HUES64 (cell line): ENCODE measurements at regions not wholly inside any gene's neighbourhood (a gene's known extent, or its start where the extent isn't known, plus 50 kb on each side); places are given as distances from the start of the nearest gene placed in this dataset.

Source experiments
- H3K27ac ChIP-seq: 2 replicates; pipeline ENCODE4 v1.7.0; 2013; ENCODE audit warnings: low read depth, low read length, inconsistent platforms
- H3K27me3 ChIP-seq: 2 replicates; pipeline ENCODE4 v1.6.1; 2013; ENCODE audit warnings: mild to moderate bottlenecking, low read length; ENCODE audit not compliant: insufficient read depth
- H3K36me3 ChIP-seq: 2 replicates; pipeline ENCODE4 v1.6.1; 2013; ENCODE audit warnings: mild to moderate bottlenecking, low read length; ENCODE audit not compliant: insufficient read depth
- H3K4me1 ChIP-seq: 2 replicates; pipeline ENCODE4 v1.6.1; 2013; ENCODE audit warnings: mild to moderate bottlenecking, low read length, moderate library complexity; ENCODE audit not compliant: insufficient read depth
- H3K4me3 ChIP-seq: 2 replicates; pipeline ENCODE4 v1.5.1; 2013; ENCODE audit warnings: mild to moderate bottlenecking, low read length, moderate library complexity
- H3K9ac ChIP-seq: 2 replicates; pipeline ENCODE4 v1.6.1; 2013; ENCODE audit warnings: mild to moderate bottlenecking, low read depth, low read length
- H3K9me3 ChIP-seq: 2 replicates; pipeline ENCODE4 v1.6.1; 2013; ENCODE audit warnings: low read depth, low read length; ENCODE audit not compliant: insufficient read depth
- WGBS: fragments of 150-250, 120-280 bp; methylation state at CpG from one replicate; pipeline ENCODE4 v1.1.7; 2013; ENCODE audit warnings: missing lambda C conversion rate; 5-methylcytosine and 5-hydroxymethylcytosine counted together

DNA sequence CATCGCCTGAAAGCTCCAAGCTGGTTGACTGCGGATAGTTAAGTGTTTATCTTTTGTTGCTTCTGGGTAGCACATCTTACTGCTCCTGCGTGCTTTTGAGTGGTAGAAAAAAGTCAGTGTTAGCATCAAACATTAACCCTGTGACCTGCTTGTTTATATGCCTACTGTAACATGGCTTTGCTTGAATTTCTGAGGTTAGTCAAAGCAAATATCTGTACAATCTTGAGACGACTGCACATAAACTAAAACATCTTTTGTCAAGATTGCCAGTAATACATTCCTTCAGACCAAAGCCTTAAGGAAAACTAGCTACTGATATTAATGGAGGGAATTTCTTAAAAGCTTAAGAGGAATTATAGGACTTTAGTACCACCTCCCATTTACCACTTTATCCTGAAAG lies 163.7 kb downstream of the BAMBI start:
- peaks cover 7% of the 10 kb centered on the region; the same call in 1 of the 2 replicates for H3K9me3 ChIP-seq
- 96% methylated on average over 4 of the region's 4 CpGs for WGBS
- H3K9ac ChIP-seq: no peak overlapping the region
- no peak overlapping the region for H3K27ac ChIP-seq
- no peaks in the 10 kb centered on the region for H3K4me1 ChIP-seq
- no peaks in the 10 kb centered on the region for H3K27me3 ChIP-seq
- no peak overlapping the region for H3K4me3 ChIP-seq
- H3K36me3 ChIP-seq: no peaks in the 10 kb centered on the region

DNA sequence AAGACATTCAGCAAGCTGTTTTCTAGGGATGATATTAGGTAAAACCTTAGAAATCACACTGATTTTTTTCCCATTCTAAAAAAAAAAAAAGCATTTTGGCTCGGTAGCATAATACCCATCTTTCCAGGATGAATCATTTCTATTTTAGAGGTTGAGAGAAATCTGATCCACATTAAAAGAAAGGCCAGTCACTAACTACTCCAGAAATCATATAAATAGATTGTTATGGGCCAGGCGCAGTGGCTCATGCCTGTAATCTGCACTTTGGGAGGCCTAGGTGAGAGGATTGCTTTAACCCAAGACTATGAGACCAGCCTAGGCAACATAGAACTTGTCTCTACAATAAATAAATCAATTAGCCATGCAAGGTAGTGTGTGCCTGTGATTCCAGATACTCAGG lies 164.3 kb downstream of the BAMBI start:
- Histone ChIP-seq H3K4me1 (no peaks in the 10 kb centered on the region), H3K27ac (no peak overlapping the region), H3K9me3 (peaks cover 7% of the 10 kb centered on the region; the same call in 1 of the 2 replicates), H3K36me3 (no peaks in the 10 kb centered on the region), H3K4me3 (no peak overlapping the region), H3K9ac (no peak overlapping the region), H3K27me3 (no peaks in the 10 kb centered on the region)
- 88% methylated on average over 1 of the region's 2 CpGs for WGBS

DNA sequence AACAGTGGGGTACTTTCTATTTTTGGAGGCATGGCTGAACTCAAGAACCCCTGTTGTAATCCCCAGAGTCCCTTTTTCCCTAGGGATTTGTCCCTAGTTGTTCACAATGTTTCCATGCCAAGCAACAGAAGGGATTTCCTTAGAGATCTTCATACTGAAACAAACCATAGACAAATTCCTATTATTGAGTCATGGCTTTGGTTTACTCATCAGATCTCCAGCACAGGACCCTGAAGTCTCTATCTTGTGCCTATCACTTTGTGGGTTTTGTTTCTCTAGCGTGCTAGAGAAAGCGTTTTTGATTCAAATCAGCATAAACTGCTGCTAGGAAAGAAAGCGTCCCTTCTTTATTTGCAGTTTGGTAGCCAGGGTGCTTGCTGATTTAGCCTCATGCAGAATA lies 165.0 kb downstream of the BAMBI start:
- H3K27ac ChIP-seq: no peak overlapping the region
- no peak overlapping the region for H3K4me3 ChIP-seq
- whole genome bisulfite sequencing: 86% methylated on average over 3 of the region's 3 CpGs
- H3K9me3 ChIP-seq: peaks cover 7% of the 10 kb centered on the region; the same call in 1 of the 2 replicates
- no peaks in the 10 kb centered on the region for H3K36me3 ChIP-seq
- H3K4me1 ChIP-seq: no peaks in the 10 kb centered on the region
- H3K9ac ChIP-seq: no peak overlapping the region
- no peaks in the 10 kb centered on the region for H3K27me3 ChIP-seq

DNA sequence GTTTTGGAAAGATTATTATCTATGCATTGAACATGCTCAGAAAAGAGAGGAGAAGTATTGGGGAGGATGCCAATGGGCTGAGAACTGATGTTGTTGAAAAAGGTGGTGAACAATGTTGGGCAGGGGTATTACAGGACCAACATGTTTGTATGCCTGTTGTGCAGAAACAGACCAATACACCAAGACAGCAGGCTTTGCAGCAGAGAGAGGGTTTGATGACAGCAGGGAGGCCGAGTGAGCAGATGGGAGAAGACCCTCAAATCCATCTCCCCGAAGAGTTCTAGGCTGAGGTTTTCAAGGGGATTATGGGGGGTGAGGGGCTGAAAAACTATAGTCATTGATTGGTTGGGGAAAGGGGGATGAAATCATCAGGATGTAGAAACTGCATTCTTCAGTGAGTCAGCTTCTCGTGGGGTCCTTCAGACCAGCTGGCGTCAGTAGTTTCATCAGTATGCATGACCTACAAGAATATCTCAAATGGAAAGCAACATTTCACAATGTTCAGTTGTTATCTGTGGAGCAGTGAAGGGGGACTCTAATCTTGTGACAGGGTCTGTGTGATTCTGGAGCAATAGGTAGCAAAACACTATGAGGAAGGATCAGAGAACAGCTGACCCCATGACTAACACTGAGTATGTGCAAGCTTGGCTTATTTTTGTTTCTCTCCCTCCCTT lies 167.8 kb downstream of the BAMBI start:
- Histone ChIP-seq H3K4me3 (no peak overlapping the region), H3K27ac (no peak overlapping the region), H3K9me3 (peaks cover 7% of the 10 kb centered on the region; the same call in 1 of the 2 replicates), H3K4me1 (no peaks in the 10 kb centered on the region), H3K9ac (no peak overlapping the region), H3K36me3 (no peaks in the 10 kb centered on the region), H3K27me3 (no peaks in the 10 kb centered on the region)
- 88% methylated on average over 4 of the region's 4 CpGs for WGBS

DNA sequence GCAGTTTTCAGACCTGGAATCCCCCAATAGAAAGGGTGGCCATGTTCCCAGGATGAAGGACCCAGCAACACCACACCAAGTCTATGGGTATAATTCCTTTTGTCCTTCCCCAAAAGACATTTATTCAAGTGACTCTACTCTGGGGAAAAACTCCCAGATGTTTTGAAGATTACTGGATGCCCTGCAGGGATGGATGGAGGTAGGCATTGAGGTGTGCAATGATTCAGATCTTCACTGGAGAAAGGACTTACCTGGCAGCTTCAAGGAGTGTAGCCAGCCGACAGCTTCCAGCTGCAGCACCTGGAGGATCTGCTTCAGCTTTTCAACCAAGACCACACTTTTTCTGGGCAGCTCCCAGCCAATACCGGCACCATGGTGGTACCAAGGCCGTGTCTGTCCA lies 172.0 kb downstream of the BAMBI start:
- Histone ChIP-seq H3K36me3 (no peaks in the 10 kb centered on the region), H3K27me3 (no peaks in the 10 kb centered on the region), H3K4me1 (no peaks in the 10 kb centered on the region), H3K9me3 (peaks cover 6% of the 10 kb centered on the region; the same call in 1 of the 2 replicates), H3K27ac (no peak overlapping the region), H3K4me3 (no peak overlapping the region), H3K9ac (no peak overlapping the region)
- 94% methylated on average over 3 of the region's 3 CpGs for WGBS

DNA sequence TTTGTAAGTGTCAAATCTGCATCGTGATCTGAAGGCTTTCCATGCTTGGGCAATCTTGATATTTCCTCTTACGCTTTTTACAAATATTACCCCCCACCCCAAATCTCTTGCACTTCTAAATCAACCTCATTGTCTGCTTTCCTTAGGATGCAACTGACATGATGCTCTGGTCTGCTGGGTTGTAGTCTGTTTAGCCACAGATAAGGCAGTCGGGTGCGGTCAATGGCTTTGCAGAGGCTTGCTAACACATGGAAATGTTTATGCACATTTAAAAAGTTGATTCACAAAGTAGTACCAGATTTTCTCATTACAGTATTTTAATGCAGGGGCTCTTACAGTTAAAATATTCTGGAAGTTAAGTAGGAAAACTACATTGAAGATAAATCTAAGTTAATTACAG lies 172.5 kb downstream of the BAMBI start:
- Histone ChIP-seq H3K9ac (no peak overlapping the region), H3K27ac (no peak overlapping the region), H3K27me3 (no peaks in the 10 kb centered on the region), H3K9me3 (0 out of 2 replicates have a peak, but pooled peaks cover 1% of the 10 kb centered on the region), H3K4me3 (no peak overlapping the region), H3K36me3 (no peaks in the 10 kb centered on the region), H3K4me1 (no peaks in the 10 kb centered on the region)
- WGBS: 99% methylated on average over 4 of the region's 4 CpGs

DNA sequence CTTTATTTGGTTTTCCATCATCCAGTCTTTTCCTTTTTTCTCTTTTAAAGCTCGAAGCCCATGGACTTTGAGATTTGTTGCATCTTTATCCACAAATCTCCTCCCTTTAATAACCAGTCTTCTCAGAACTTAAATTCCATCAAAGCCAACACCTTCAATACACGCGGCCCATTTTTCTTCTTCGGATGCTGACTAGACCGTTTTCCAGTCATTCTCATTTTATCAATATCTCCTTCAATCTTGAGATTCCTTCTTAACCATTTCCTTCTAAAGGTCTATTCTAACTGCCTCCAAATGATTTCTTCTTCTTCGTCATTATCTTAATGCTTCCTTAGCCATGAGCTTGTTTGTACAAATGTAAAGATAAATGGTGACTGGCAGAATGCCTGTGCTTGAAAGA lies 173.5 kb downstream of the BAMBI start:
- WGBS: 94% methylated on average over 6 of the region's 6 CpGs
- Histone ChIP-seq H3K4me3 (no peak overlapping the region), H3K36me3 (no peaks in the 10 kb centered on the region), H3K9ac (no peak overlapping the region), H3K9me3 (no peaks in the 10 kb centered on the region), H3K4me1 (no peaks in the 10 kb centered on the region), H3K27me3 (no peaks in the 10 kb centered on the region), H3K27ac (no peak overlapping the region)

DNA sequence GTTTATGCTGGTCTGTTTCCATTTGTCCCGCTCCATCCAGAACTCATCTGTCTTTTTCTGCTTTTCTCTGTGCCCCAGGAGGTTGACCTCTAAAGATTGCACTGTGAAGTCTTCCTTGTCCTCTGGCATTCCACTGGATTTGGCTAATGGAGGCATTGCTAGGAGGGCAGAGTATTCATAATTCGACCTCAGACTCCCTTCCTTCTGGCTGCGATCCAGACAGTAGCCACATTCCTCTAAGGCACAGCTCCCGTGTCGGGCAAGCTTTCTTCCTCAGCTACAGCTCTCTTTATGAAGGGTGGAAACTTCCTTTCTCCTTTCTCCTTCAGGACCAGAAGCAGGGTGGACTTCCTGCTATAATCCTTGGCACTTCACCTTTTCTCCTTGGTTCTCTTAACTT lies 175.9 kb downstream of the BAMBI start:
- H3K36me3 ChIP-seq: no peaks in the 10 kb centered on the region
- 90% methylated on average over 5 of the region's 5 CpGs for WGBS
- no peaks in the 10 kb centered on the region for H3K4me1 ChIP-seq
- H3K4me3 ChIP-seq: no peak overlapping the region
- H3K27me3 ChIP-seq: no peaks in the 10 kb centered on the region
- H3K9me3 ChIP-seq: peaks cover 8% of the 10 kb centered on the region
- H3K9ac ChIP-seq: no peak overlapping the region
- H3K27ac ChIP-seq: no peak overlapping the region

DNA sequence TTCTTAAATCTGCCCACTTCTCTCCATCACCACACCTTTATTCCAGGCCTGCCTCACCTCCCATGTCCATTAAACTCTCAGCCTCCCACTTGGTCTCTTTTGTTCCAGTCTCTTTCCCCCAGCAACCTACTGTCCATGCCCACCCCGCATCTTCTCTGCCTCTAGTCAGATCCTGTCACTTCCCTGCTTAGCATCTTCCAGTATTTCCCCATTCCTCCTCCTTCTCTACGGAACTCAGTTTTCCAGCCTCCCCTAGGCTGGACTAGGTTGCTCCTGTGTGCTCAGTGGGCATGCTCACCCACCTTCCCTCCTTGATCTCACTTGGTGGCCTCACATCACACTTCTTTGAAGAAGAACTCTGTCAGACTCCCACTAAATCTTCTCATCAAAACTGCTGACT lies 179.8 kb downstream of the BAMBI start:
- H3K4me1 ChIP-seq: no peaks in the 10 kb centered on the region
- no peak overlapping the region for H3K9ac ChIP-seq
- H3K27me3 ChIP-seq: no peaks in the 10 kb centered on the region
- no peaks in the 10 kb centered on the region for H3K36me3 ChIP-seq
- H3K27ac ChIP-seq: no peak overlapping the region
- 91% methylated on average over 2 of the region's 2 CpGs for WGBS
- H3K9me3 ChIP-seq: peaks cover 8% of the 10 kb centered on the region
- H3K4me3 ChIP-seq: no peak overlapping the region

DNA sequence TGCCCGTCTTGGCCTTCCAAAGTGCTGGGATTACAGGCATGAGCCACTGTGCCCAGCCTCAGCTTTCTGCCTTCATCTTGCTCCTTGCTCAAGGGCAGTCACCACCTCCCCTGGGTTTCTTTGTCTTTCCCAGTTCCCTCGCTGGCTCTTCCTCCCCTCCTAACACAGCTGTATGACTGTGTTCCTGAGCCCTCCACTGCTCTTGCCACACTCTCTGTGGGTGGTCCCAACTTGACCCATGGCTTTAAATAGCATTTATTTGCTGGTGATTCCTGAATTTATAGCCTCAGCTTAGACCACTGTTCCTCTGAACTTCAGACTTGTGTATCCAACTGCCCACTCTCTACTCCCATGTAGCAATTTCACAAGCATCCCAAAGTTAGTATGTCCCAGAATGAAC lies 181.3 kb downstream of the BAMBI start:
- no peaks in the 10 kb centered on the region for H3K4me1 ChIP-seq
- no peaks in the 10 kb centered on the region for H3K27me3 ChIP-seq
- peaks cover 8% of the 10 kb centered on the region for H3K9me3 ChIP-seq
- H3K9ac ChIP-seq: no peak overlapping the region
- H3K36me3 ChIP-seq: no peaks in the 10 kb centered on the region
- H3K4me3 ChIP-seq: no peak overlapping the region
- WGBS: 69% methylated on average over 2 of the region's 2 CpGs
- no peak overlapping the region for H3K27ac ChIP-seq

DNA sequence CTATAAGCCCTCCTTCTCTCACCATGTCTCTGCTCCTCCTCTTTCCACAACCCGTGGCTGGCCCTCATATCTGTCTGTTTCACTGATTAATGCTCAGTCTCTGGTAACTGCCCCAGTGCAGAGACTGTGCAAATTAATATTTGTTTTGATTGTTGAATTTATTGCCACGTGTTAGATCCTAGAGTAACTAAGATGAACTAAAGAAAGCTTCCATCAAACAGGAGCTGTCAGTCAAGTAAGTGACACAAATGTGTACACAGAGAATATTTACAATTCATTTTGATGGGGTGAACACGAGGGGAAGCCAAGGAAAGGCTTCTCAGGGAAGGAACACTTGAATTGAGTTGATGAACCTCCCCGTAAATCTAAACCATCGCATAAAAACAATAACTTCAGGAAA lies 182.5 kb downstream of the BAMBI start:
- no peak overlapping the region for H3K4me3 ChIP-seq
- no peak overlapping the region for H3K9ac ChIP-seq
- H3K36me3 ChIP-seq: no peaks in the 10 kb centered on the region
- H3K4me1 ChIP-seq: no peaks in the 10 kb centered on the region
- no peak overlapping the region for H3K27ac ChIP-seq
- H3K27me3 ChIP-seq: no peaks in the 10 kb centered on the region
- peaks cover 8% of the 10 kb centered on the region for H3K9me3 ChIP-seq
- 81% methylated on average over 3 of the region's 5 CpGs for WGBS

DNA sequence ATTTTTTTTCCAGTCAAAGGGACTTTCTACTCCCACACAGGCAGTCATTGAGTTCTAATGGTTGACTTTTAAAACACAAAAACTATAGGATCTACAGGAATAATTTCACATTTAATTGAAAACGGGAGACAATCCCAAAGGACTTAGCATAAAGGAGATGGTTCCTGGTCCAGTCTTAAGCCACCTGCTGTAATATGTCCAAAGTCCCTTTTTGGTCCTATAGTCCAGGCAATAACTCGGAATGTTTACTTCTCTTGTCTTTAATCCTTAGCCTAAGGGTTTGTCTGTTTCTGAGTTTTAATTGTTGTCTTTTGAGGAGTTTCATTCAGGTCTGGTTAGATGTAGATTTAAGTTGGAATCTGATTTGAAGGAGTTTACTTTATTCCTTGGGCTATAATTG lies 184.9 kb downstream of the BAMBI start:
- 92% methylated on average over 2 of the region's 2 CpGs for WGBS
- Histone ChIP-seq H3K9ac (no peak overlapping the region), H3K4me1 (no peaks in the 10 kb centered on the region), H3K36me3 (no peaks in the 10 kb centered on the region), H3K27ac (no peak overlapping the region), H3K27me3 (no peaks in the 10 kb centered on the region), H3K4me3 (no peak overlapping the region), H3K9me3 (peaks cover 4% of the 10 kb centered on the region; the same call in 1 of the 2 replicates)
